OCI-LY7 (cell line): ENCODE measurements at regions not wholly inside any gene's neighbourhood (a gene's known extent, or its start where the extent isn't known, plus 50 kb on each side); places are given as distances from the start of the nearest gene placed in this dataset.
"Not testable (repeated sequence)": the region's sequence is repeated elsewhere in the genome, so short reads cannot be mapped to it uniquely, and the experiment has no call there.

Experiments
- BruUV-seq: library from RNA; stranded (reverse); fragments of 400-500 nt; replicated peaks from 2 replicates; lab custom pipeline; 2021; lab: Mats Ljungman, UMichigan
- CTCF ChIA-PET: fragments of 300-600 bp; sonication (Branson Sonifier 250); formaldehyde crosslinking; loops from one replicate; lab custom pipeline; 2022; ENCODE audit warnings: antibody characterized with exemption; ENCODE audit not compliant: unreplicated experiment; lab: Charles Lee
- POLR2A ChIA-PET: fragments of 300-600 bp; sonication (Branson Sonifier 250); formaldehyde crosslinking; loops from one replicate; lab custom pipeline; 2022; ENCODE audit warnings: antibody characterized with exemption; lab: Charles Lee
- DNase-seq: peaks from one replicate; pipeline ENCODE4 v3.0.0-alpha.2; 2015; ENCODE audit warnings: low spot score
- H2AFZ ChIP-seq: fragments of 200-600 bp; sonication (generic), shearing (Covaris generic); 2 replicates; pipeline ENCODE4 v1.6.1; 2014; ENCODE audit warnings: mild to moderate bottlenecking, antibody characterized with exemption, low read length, moderate library complexity
- H3K27ac ChIP-seq: fragments of 200-600 bp; sonication (generic); 2 replicates; pipeline ENCODE4 v1.5.1; 2014; ENCODE audit warnings: mixed run types, low read depth, mild to moderate bottlenecking, moderate library complexity, low read length, inconsistent platforms; ENCODE audit not compliant: poor library complexity, severe bottlenecking
- H3K36me3 ChIP-seq: fragments of 200-600 bp; sonication (generic); 2 replicates; pipeline ENCODE4 v1.6.1; 2014; ENCODE audit warnings: mild to moderate bottlenecking, antibody characterized with exemption, low read length, moderate library complexity, mixed read lengths; ENCODE audit not compliant: insufficient read depth
- H3K4me1 ChIP-seq: fragments of 200-600 bp; sonication (generic); 2 replicates; pipeline ENCODE4 v1.5.1; 2014; ENCODE audit warnings: mild to moderate bottlenecking, low read length; ENCODE audit not compliant: insufficient read depth, poor library complexity, severe bottlenecking
- H3K4me2 ChIP-seq: fragments of 200-600 bp; sonication (generic); 2 replicates; pipeline ENCODE4 v1.6.1; 2014; ENCODE audit warnings: mild to moderate bottlenecking, low read length
- H3K4me3 ChIP-seq: fragments of 200-600 bp; sonication (generic); 2 replicates; pipeline ENCODE4 v1.5.1; 2014; ENCODE audit warnings: mild to moderate bottlenecking, low read depth, low read length; ENCODE audit not compliant: poor library complexity, severe bottlenecking
- H3K79me2 ChIP-seq: fragments of 200-600 bp; sonication (generic); 2 replicates; pipeline ENCODE4 v1.6.1; 2016; ENCODE audit warnings: low read depth, mild to moderate bottlenecking, low read length, moderate library complexity, mixed read lengths; ENCODE audit not compliant: insufficient read depth
- H3K9me2 ChIP-seq: fragments of 200-600 bp; sonication (generic); 2 replicates; pipeline ENCODE4 v1.6.1; 2016; ENCODE audit warnings: mild to moderate bottlenecking, low read length, mixed read lengths; ENCODE audit not compliant: insufficient read depth
- H3K9me3 ChIP-seq: fragments of 200-600 bp; sonication (generic); 2 replicates; pipeline ENCODE4 v1.6.1; 2014; ENCODE audit warnings: mild to moderate bottlenecking, mixed run types, low read length, mixed read lengths
- H4K20me1 ChIP-seq: fragments of 200-600 bp; sonication (generic); 2 replicates; pipeline ENCODE4 v1.6.1; 2014; ENCODE audit warnings: mild to moderate bottlenecking, antibody characterized with exemption, low read length, moderate library complexity, mixed read lengths; ENCODE audit not compliant: insufficient read depth
- EZH2phosphoT487 ChIP-seq: fragments of 200-600 bp; sonication (generic); IDR thresholded peaks from 2 replicates; pipeline ENCODE4 v1.6.1; 2018; ENCODE audit warnings: low read depth, borderline replicate concordance, mild to moderate bottlenecking, mixed run types, antibody characterized with exemption, low read length, moderate library complexity, mixed read lengths
- intact Hi-C: fragments of 100-400 bp; cut with micrococcal nuclease; formaldehyde crosslinking; loops from one replicate; pipeline ENCODE4 v1.10.0; 2022; ENCODE audit not compliant: unreplicated experiment
- TF ChIP-seq, protein P1 (sequence below): fragments of 200-600 bp; sonication (generic); conservative IDR thresholded peaks from 2 replicates; pipeline ENCODE4 v1.5.1; 2014; ENCODE audit warnings: mild to moderate bottlenecking, antibody characterized with exemption, low read length, moderate library complexity, mixed read lengths

DNA sequence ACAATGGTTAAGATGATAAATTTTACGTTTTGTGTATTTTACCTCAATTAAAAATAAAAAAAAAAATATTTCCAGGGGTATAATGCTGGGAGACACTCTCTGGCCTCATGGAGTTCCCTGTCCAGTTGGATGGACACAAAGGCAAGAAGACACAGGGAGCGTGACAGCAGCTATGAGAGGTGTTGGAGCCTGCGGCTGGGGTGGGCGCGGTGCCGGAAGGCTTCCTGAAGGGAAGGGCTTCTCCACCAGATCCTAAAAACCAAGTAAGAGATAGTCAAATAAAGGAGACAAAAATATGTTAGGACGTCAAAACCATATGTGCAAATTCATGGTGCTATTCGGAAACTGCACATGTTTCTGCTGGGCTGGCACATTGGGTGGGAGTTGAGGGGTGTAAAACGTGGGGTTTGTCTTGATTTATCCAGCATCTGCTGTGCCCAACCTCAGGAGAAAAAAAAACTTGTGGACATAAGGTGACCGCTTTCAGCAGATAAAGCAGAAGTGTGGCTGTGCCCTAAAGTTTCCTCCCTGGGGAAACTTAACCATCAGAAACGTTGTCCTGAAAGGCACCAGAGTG is 467.6 kb downstream of the RNF144A start:
- Histone ChIP-seq H3K27ac (no peak overlapping the region), H3K4me1 (no peaks in the 10 kb centered on the region), H3K4me3 (no peak overlapping the region), H3K4me2 (no peak overlapping the region), H3K9me3 (no peaks in the 10 kb centered on the region), H3K79me2 (no peaks in the 10 kb centered on the region), H4K20me1 (no peaks in the 10 kb centered on the region), H2AFZ (no peak overlapping the region), H3K9me2 (no peaks in the 10 kb centered on the region), H3K36me3 (no peaks in the 10 kb centered on the region)
- BruUV-seq = no TSS peak
- POLR2A ChIA-PET = interaction anchor here (0.8 kb wide), 1 partner anchor 1340 kb away, joined by 5 read pairs; no protein-coding TSS in a partner anchor
- DNase-seq = no peak
- no peak for TF ChIP-seq EZH2phosphoT487
- intact Hi-C loops = no loop called here
- CTCF ChIA-PET = no interaction called here

DNA sequence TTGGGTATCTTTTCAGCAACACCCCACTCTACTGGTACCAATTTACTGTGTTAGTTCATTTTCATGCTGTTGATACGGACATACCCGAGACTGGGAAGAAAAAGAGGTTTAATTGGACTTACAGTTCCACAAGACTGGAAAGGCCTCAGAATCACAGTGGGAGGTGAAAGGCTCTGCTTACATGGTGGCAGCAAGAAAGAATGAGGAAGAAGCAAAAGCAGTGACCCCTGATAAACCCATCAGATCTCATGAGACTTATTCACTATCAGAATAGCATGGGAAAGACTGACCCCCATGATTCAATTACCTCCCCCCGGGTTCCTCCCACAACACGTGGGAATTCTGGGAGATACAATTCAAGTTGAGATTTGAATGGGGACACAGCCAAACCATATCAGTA is 473.1 kb downstream of the RNF144A start:
- H3K9me3 ChIP-seq, BruUV-seq, H3K9me2 ChIP-seq, H3K79me2 ChIP-seq, H3K27ac ChIP-seq, DNase-seq, H3K4me1 ChIP-seq, POLR2A ChIA-PET, H4K20me1 ChIP-seq, H3K4me2 ChIP-seq, H2AFZ ChIP-seq, intact Hi-C loops, H3K4me3 ChIP-seq, CTCF ChIA-PET, H3K36me3 ChIP-seq: not testable (repeated sequence)

DNA sequence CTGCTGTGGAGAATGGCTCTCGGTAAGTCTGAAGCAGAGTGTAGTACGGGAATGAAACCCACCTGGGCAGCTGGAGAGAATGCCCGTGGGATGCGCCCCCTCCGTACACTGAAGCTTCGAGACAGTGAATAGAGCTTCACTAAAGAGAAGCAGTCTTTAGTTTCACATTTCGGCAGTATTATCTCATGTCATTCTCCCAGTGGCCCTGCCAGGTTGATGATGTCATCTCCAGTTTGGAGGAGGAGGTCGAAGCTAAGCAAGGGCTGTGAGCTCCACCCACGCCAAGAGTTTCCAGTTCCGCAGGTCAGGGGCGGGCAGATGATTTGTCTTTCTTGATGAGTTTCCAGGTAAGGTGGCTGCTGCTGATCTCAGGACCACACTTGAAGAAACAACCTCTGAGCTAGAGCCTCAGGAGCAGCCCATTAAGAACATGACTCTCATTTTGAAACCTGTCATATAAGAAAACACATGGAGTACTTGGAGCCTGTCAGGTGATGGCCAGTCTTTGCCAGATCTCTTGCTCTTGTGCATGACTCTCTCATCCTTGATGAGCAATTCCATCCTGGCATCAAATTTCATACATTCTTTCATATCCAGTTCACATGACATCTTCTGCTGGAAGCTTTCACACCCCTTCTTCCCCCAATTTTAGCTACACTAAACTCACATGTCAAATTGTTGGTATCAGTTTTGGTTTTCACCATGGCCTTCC is 475.0 kb downstream of the RNF144A start:
- no peak for TF ChIP-seq EZH2phosphoT487
- TF ChIP-seq, protein P1, sequence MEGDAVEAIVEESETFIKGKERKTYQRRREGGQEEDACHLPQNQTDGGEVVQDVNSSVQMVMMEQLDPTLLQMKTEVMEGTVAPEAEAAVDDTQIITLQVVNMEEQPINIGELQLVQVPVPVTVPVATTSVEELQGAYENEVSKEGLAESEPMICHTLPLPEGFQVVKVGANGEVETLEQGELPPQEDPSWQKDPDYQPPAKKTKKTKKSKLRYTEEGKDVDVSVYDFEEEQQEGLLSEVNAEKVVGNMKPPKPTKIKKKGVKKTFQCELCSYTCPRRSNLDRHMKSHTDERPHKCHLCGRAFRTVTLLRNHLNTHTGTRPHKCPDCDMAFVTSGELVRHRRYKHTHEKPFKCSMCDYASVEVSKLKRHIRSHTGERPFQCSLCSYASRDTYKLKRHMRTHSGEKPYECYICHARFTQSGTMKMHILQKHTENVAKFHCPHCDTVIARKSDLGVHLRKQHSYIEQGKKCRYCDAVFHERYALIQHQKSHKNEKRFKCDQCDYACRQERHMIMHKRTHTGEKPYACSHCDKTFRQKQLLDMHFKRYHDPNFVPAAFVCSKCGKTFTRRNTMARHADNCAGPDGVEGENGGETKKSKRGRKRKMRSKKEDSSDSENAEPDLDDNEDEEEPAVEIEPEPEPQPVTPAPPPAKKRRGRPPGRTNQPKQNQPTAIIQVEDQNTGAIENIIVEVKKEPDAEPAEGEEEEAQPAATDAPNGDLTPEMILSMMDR = no peak
- Histone ChIP-seq H3K27ac (no peak overlapping the region), H3K79me2 (no peaks in the 10 kb centered on the region), H3K9me2 (no peaks in the 10 kb centered on the region), H3K9me3 (no peaks in the 10 kb centered on the region), H3K4me2 (no peak overlapping the region), H4K20me1 (no peaks in the 10 kb centered on the region), H3K36me3 (no peaks in the 10 kb centered on the region), H3K4me3 (no peak overlapping the region), H2AFZ (no peak overlapping the region), H3K4me1 (no peaks in the 10 kb centered on the region)
- ChIA-PET CTCF (no interaction called here), POLR2A (interaction anchor here (1.1 to 1.5 kb wide), 2 partner anchors 12 to 15 kb away, joined by 3 to 4 read pairs; no protein-coding TSS in a partner anchor)
- no TSS peak for BruUV-seq
- DNase-seq = no peak
- intact Hi-C loops = no loop called here
